ENCODE measurements at regions not wholly inside any gene's neighbourhood (a gene's known extent, or its start where the extent isn't known, plus 50 kb on each side); places are given as distances from the start of the nearest gene placed in this dataset.

DNA sequence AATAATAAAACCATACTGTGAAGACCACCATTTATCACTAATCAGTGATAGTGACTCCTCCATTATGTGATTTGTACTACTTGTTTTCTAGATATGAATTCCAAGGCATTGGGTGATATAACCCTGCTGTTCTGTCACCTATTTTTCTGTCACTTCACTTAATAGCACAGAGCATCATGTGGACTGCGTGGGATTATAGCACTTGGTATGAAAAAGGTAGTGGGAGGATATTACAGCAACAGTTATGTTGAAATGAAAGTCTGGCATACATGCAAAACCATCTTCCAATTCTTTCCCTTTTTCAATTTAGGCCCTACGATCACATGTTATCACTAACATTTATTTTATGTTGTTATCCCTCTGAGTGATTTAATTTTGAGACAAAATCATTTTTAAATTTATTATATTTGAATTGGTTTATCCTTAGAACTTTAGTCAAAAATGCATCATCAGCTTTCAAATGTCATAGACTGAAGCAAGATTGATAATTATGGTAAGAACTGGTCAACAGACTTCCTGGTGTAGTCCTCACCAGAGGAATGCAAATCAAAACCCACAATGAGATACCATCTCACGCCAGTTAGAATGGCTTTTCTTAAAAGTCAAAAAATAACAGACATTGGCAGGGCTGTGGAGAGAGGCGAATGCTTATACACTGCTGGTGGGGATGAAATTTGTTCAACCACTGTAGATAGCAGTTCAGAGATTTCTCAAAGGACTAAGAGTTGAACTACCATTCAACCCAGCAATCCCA lies 242.6 kb downstream of the IKZF2 start:
- 69 to 88% (median 74%) methylated on average over 4 of the region's 4 CpGs for WGBS, 5 donors
- DNase-seq = no peak
- H3K4me1 ChIP-seq = no peaks in the 10 kb centered on the region
- TF ChIP-seq POLR2A (IDR thresholded peaks at IDR 0.05) (no peak), POLR2AphosphoS5 (IDR thresholded peaks at IDR 0.05) (no peak)
- TF ChIP-seq, protein P1, sequence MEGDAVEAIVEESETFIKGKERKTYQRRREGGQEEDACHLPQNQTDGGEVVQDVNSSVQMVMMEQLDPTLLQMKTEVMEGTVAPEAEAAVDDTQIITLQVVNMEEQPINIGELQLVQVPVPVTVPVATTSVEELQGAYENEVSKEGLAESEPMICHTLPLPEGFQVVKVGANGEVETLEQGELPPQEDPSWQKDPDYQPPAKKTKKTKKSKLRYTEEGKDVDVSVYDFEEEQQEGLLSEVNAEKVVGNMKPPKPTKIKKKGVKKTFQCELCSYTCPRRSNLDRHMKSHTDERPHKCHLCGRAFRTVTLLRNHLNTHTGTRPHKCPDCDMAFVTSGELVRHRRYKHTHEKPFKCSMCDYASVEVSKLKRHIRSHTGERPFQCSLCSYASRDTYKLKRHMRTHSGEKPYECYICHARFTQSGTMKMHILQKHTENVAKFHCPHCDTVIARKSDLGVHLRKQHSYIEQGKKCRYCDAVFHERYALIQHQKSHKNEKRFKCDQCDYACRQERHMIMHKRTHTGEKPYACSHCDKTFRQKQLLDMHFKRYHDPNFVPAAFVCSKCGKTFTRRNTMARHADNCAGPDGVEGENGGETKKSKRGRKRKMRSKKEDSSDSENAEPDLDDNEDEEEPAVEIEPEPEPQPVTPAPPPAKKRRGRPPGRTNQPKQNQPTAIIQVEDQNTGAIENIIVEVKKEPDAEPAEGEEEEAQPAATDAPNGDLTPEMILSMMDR (IDR thresholded peaks at IDR 0.05 in 8 of 11, conservative IDR thresholded peaks at IDR 0.05 in 3 of 11) = no peak
- no peak overlapping the region for H3K4me3 ChIP-seq
- no peaks in the 10 kb centered on the region for H3K36me3 ChIP-seq
- intact Hi-C loops (cut with DNase I; ENCODE audit: low total_unique reads) = no loop called here
- H3K9me3 ChIP-seq = peaks cover 0 to 3% (median 0%) of the 10 kb centered on the region in 8 donors
- H3K27ac ChIP-seq = no peak overlapping the region
- no peaks in the 10 kb centered on the region for H3K27me3 ChIP-seq (replicated peaks in 1 of 7)

DNA sequence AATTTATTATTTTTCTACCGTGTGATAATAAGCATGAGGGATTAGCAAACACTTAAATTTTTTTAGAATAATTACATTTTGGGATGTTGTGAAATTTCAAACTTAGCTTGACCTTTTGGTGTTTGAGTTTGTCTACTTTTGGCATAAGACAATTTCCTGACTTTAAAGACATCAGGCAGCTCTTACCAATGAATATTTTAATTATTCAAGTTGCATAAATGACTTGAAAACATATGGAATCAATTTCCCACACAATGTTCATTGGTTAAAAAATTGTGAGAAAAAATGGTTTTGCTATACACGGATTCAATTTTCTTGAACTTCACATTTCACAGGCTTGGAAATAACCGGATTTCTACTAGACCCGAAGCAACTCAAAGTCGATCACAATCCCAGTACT lies 243.4 kb downstream of the IKZF2 start:
- intact Hi-C loops (cut with DNase I; ENCODE audit: low total_unique reads) = no loop called here
- Histone ChIP-seq H3K4me1 (no peaks in the 10 kb centered on the region), H3K4me3 (no peak overlapping the region), H3K9me3 (peaks cover 0 to 3% (median 0%) of the 10 kb centered on the region in 8 donors), H3K27me3 (replicated peaks in 1 of 7) (no peaks in the 10 kb centered on the region), H3K27ac (no peak overlapping the region), H3K36me3 (no peaks in the 10 kb centered on the region)
- no peak for DNase-seq
- TF ChIP-seq, protein P1 (IDR thresholded peaks at IDR 0.05 in 8 of 11, conservative IDR thresholded peaks at IDR 0.05 in 3 of 11) = no peak
- TF ChIP-seq POLR2AphosphoS5 (IDR thresholded peaks at IDR 0.05) = no peak
- TF ChIP-seq POLR2A (IDR thresholded peaks at IDR 0.05) = no peak
- 88 to 96% (median 90%) methylated on average over 5 of the region's 5 CpGs for WGBS, 5 donors

DNA sequence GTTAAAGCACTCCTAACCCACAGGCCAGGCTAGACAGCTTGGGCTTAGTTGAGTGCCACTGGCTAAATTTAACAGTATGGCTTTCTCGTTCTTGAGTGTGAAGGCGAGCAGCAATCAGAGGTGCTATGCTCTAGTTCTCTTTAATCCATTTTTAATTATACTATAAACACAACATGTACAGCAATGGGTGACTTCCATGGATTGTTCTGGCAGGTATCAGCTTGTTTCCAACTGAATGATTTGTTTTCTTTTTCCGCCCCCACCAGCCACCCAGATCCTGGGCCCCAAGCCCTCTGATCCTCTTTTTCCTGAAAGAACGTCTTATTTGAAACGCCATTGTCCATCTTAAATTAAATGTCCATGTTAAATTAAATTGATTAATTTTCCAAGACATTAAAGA lies 244.8 kb downstream of the IKZF2 start:
- H3K9me3 ChIP-seq = peaks cover 0 to 3% (median 0%) of the 10 kb centered on the region in 8 donors
- no peak for TF ChIP-seq POLR2A (IDR thresholded peaks at IDR 0.05)
- TF ChIP-seq, protein P1 (IDR thresholded peaks at IDR 0.05 in 8 of 11, conservative IDR thresholded peaks at IDR 0.05 in 3 of 11) = no peak
- no peak for TF ChIP-seq POLR2AphosphoS5 (IDR thresholded peaks at IDR 0.05)
- no peaks in the 10 kb centered on the region for H3K4me1 ChIP-seq
- no peak overlapping the region for H3K27ac ChIP-seq
- no peaks in the 10 kb centered on the region for H3K27me3 ChIP-seq (replicated peaks in 1 of 7)
- intact Hi-C loops (cut with DNase I; ENCODE audit: low total_unique reads) = no loop called here
- 80 to 92% (median 89%) methylated on average over 5 of the region's 5 CpGs for WGBS, 5 donors
- H3K4me3 ChIP-seq = no peak overlapping the region
- H3K36me3 ChIP-seq = no peaks in the 10 kb centered on the region
- no peak for DNase-seq

DNA sequence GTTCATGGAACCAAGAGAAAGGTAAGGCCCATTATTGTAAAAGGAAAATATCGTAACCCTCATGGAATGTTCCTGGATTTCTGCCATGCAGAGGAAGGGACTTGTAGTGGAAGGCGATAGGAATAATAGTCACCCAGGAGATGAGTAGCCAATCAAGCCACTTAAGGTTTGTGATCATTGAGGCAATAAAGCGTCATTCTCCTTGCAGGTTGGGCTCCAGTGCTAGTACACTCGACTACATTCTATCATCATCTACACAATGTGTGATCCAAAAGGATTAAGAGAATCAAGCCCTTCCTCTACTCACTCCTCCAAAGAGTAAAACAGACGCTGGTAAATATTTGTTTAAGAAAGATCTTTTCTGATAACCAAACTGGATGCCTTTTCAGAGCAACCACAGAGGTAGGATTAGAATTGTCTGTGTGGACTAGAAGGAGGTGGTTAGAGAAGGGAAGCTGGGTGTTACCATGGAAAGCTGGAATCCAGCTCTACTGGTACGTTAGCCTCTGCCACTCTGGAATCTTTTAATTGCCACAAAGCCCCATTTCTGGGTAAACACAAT lies 245.7 kb downstream of the IKZF2 start:
- Histone ChIP-seq H3K9me3 (peaks cover 0 to 3% (median 0%) of the 10 kb centered on the region in 8 donors), H3K27ac (no peak overlapping the region), H3K27me3 (replicated peaks in 1 of 7) (no peaks in the 10 kb centered on the region), H3K4me1 (no peaks in the 10 kb centered on the region), H3K36me3 (no peaks in the 10 kb centered on the region), H3K4me3 (no peak overlapping the region)
- TF ChIP-seq, protein P1 (IDR thresholded peaks at IDR 0.05 in 8 of 11, conservative IDR thresholded peaks at IDR 0.05 in 3 of 11) = no peak
- TF ChIP-seq POLR2AphosphoS5 (IDR thresholded peaks at IDR 0.05) (no peak), POLR2A (IDR thresholded peaks at IDR 0.05) (no peak)
- no peak for DNase-seq
- intact Hi-C loops (cut with DNase I; ENCODE audit: low total_unique reads) = no loop called here
- WGBS, 5 donors = 80 to 90% (median 87%) methylated on average over 6 of the region's 6 CpGs

Data from spleen (tissue), 11 donors.